ENCODE measurements at regions not wholly inside any gene's neighbourhood (a gene's known extent, or its start where the extent isn't known, plus 50 kb on each side); places are given as distances from the start of the nearest gene placed in this dataset.

- TF ChIP-seq, protein P1, sequence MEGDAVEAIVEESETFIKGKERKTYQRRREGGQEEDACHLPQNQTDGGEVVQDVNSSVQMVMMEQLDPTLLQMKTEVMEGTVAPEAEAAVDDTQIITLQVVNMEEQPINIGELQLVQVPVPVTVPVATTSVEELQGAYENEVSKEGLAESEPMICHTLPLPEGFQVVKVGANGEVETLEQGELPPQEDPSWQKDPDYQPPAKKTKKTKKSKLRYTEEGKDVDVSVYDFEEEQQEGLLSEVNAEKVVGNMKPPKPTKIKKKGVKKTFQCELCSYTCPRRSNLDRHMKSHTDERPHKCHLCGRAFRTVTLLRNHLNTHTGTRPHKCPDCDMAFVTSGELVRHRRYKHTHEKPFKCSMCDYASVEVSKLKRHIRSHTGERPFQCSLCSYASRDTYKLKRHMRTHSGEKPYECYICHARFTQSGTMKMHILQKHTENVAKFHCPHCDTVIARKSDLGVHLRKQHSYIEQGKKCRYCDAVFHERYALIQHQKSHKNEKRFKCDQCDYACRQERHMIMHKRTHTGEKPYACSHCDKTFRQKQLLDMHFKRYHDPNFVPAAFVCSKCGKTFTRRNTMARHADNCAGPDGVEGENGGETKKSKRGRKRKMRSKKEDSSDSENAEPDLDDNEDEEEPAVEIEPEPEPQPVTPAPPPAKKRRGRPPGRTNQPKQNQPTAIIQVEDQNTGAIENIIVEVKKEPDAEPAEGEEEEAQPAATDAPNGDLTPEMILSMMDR (IDR thresholded peaks at IDR 0.05; ENCODE audit: poor library complexity, severe bottlenecking), result no peak
- Histone ChIP-seq H3K27ac (ENCODE audit: poor library complexity, severe bottlenecking) (no peak overlapping the region), H3K4me3 (ENCODE audit: severe bottlenecking) (no peak overlapping the region), H3K9me3 (ENCODE audit: severe bottlenecking) (no peaks in the 10 kb centered on the region), H3K27me3 (ENCODE audit: insufficient read depth, poor library complexity, severe bottlenecking) (no peaks in the 10 kb centered on the region), H3K36me3 (ENCODE audit: low read depth) (no peaks in the 10 kb centered on the region), H3K4me1 (ENCODE audit: insufficient read depth, poor library complexity, severe bottlenecking) (peaks cover 3% of the 10 kb centered on the region)
- ATAC-seq (ENCODE audit: low read depth) (no peak), DNase-seq (ENCODE audit: low spot score) (no peak)
Measured at GRCh38 chrX:13374364-13374763, 54.5 kb upstream of the ATXN3L start.

- H3K4me3 ChIP-seq (ENCODE audit: severe bottlenecking), result no peak overlapping the region
- no peak overlapping the region for H3K27ac ChIP-seq (ENCODE audit: poor library complexity, severe bottlenecking)
Measured at GRCh38 chrX:13373431-13374187, 53.8 kb upstream of the ATXN3L start.

GRCh38 chrX:13373027-13373426 lies 53.2 kb upstream of the ATXN3L start:
- DNase-seq (ENCODE audit: low spot score) (no peak), ATAC-seq (ENCODE audit: low read depth) (no peak)
- Histone ChIP-seq H3K27ac (ENCODE audit: poor library complexity, severe bottlenecking) (no peak overlapping the region), H3K4me1 (ENCODE audit: insufficient read depth, poor library complexity, severe bottlenecking) (peaks cover 3% of the 10 kb centered on the region), H3K4me3 (ENCODE audit: severe bottlenecking) (no peak overlapping the region), H3K9me3 (ENCODE audit: severe bottlenecking) (no peaks in the 10 kb centered on the region), H3K27me3 (ENCODE audit: insufficient read depth, poor library complexity, severe bottlenecking) (no peaks in the 10 kb centered on the region), H3K36me3 (ENCODE audit: low read depth) (no peaks in the 10 kb centered on the region)
- TF ChIP-seq, protein P1 (IDR thresholded peaks at IDR 0.05; ENCODE audit: poor library complexity, severe bottlenecking), result no peak

More at GRCh38 chrX:13373431-13374187, 53.8 kb upstream of the ATXN3L start:
- Histone ChIP-seq H3K36me3 (ENCODE audit: low read depth) (no peaks in the 10 kb centered on the region), H3K27me3 (ENCODE audit: insufficient read depth, poor library complexity, severe bottlenecking) (no peaks in the 10 kb centered on the region), H3K9me3 (ENCODE audit: severe bottlenecking) (no peaks in the 10 kb centered on the region), H3K4me1 (ENCODE audit: insufficient read depth, poor library complexity, severe bottlenecking) (peaks cover 3% of the 10 kb centered on the region)
- DNase-seq (ENCODE audit: low spot score), result no peak
- ATAC-seq (ENCODE audit: low read depth), result no peak
- TF ChIP-seq, protein P1 (IDR thresholded peaks at IDR 0.05; ENCODE audit: poor library complexity, severe bottlenecking), result no peak

DNA sequence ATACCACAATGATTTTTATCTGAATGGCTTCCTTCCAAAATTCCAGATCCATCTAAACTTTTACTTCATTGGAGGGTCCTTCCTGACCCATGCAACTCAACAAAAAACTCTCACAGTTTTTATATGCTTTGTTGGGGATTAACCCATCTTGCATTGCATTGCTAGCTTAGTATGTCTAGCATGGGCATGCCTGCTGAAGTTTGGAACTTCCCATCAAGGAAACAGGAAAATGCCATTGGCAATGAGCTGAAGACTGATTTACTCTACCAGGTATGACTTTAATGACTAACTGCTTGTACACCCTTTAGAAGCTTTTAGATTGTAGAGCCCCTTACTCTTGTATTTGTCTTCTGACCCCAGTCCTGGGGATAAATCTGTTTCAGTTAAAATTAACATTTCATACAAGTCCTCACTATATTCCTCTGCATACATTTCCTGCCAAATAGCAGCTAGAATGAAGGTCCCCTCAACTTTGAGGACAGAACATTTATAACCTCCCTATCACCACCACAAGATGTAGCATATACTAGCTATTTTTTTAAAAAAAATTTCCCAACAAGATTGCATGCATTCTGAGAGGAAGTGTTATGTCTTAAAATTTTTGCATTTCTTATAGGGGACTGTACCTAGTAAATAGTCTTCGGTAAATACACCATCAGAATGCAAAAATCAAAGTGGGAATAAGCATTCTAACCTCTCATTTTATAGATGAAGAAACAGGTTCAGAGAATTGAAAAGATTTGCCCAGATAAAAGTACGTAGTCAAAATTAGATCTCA lies 52.5 kb upstream of the ATXN3L start:
- DNase-seq (ENCODE audit: low spot score), result no peak
- no peaks in the 10 kb centered on the region for H3K9me3 ChIP-seq (ENCODE audit: severe bottlenecking)
- ATAC-seq (ENCODE audit: low read depth), result no peak
- H3K4me1 ChIP-seq (ENCODE audit: insufficient read depth, poor library complexity, severe bottlenecking), result peaks cover 3% of the 10 kb centered on the region
- H3K4me3 ChIP-seq (ENCODE audit: severe bottlenecking), result no peak overlapping the region
- TF ChIP-seq, protein P1 (IDR thresholded peaks at IDR 0.05; ENCODE audit: poor library complexity, severe bottlenecking), result no peak
- no peaks in the 10 kb centered on the region for H3K27me3 ChIP-seq (ENCODE audit: insufficient read depth, poor library complexity, severe bottlenecking)
- H3K36me3 ChIP-seq (ENCODE audit: low read depth), result no peaks in the 10 kb centered on the region
- no peak overlapping the region for H3K27ac ChIP-seq (ENCODE audit: poor library complexity, severe bottlenecking)
